ENCODE measurements at regions not wholly inside any gene's neighbourhood (a gene's known extent, or its start where the extent isn't known, plus 50 kb on each side); places are given as distances from the start of the nearest gene placed in this dataset.

GRCh38 chr4:3834663-3835521 is 68.7 kb downstream of the ADRA2C start:
- no peak for TF ChIP-seq CTCF (IDR thresholded peaks at IDR 0.05; ENCODE audit: low read depth, low read length)
- no peak for TF ChIP-seq EZH2phosphoT487 (IDR thresholded peaks at IDR 0.05; ENCODE audit: low read depth)
- H3K36me3 ChIP-seq (replicated peaks; ENCODE audit: low read depth, low read length), result no peaks in the 10 kb centered on the region
- H3K79me2 ChIP-seq (ENCODE audit: low read length), result no peaks in the 10 kb centered on the region
- no peaks in the 10 kb centered on the region for H3K9me3 ChIP-seq (ENCODE audit: insufficient read depth, low read length)
- H3K27ac ChIP-seq (ENCODE audit: low read length), result no peak overlapping the region
- no peaks in the 10 kb centered on the region for H4K20me1 ChIP-seq (ENCODE audit: insufficient read depth, low read length)
- H2AFZ ChIP-seq (ENCODE audit: low read depth, low read length), result no peak overlapping the region
- H3K9ac ChIP-seq (ENCODE audit: low read length), result no peak overlapping the region
- H3K4me2 ChIP-seq (ENCODE audit: low read length), result no peak overlapping the region
- no peaks in the 10 kb centered on the region for H3K27me3 ChIP-seq (ENCODE audit: low read depth, low read length)
- H3K4me1 ChIP-seq (ENCODE audit: low read length), result no peaks in the 10 kb centered on the region
- H3K4me3 ChIP-seq (ENCODE audit: low read length), result no peak overlapping the region

GRCh38 chr4:3835527-3836405 is 69.6 kb downstream of the ADRA2C start:
- Histone ChIP-seq H3K36me3 (replicated peaks; ENCODE audit: low read depth, low read length) (no peaks in the 10 kb centered on the region), H3K4me1 (ENCODE audit: low read length) (no peaks in the 10 kb centered on the region), H3K27ac (ENCODE audit: low read length) (no peak overlapping the region), H3K9me3 (ENCODE audit: insufficient read depth, low read length) (no peaks in the 10 kb centered on the region), H3K4me3 (ENCODE audit: low read length) (no peak overlapping the region), H2AFZ (ENCODE audit: low read depth, low read length) (no peak overlapping the region), H3K4me2 (ENCODE audit: low read length) (no peak overlapping the region), H3K79me2 (ENCODE audit: low read length) (no peaks in the 10 kb centered on the region), H3K9ac (ENCODE audit: low read length) (no peak overlapping the region), H4K20me1 (ENCODE audit: insufficient read depth, low read length) (no peaks in the 10 kb centered on the region), H3K27me3 (ENCODE audit: low read depth, low read length) (no peaks in the 10 kb centered on the region)
- TF ChIP-seq EZH2phosphoT487 (IDR thresholded peaks at IDR 0.05; ENCODE audit: low read depth), result no peak
- no peak for TF ChIP-seq CTCF (IDR thresholded peaks at IDR 0.05; ENCODE audit: low read depth, low read length)

- no peaks in the 10 kb centered on the region for H3K4me1 ChIP-seq (ENCODE audit: low read length)
- no peak overlapping the region for H3K27ac ChIP-seq (ENCODE audit: low read length)
- TF ChIP-seq CTCF (IDR thresholded peaks at IDR 0.05; ENCODE audit: low read depth, low read length), result no peak
- no peak for TF ChIP-seq EZH2phosphoT487 (IDR thresholded peaks at IDR 0.05; ENCODE audit: low read depth)
- H3K9ac ChIP-seq (ENCODE audit: low read length), result no peak overlapping the region
- no peaks in the 10 kb centered on the region for H3K9me3 ChIP-seq (ENCODE audit: insufficient read depth, low read length)
- H3K4me3 ChIP-seq (ENCODE audit: low read length), result no peak overlapping the region
- 0 out of 2 replicates have a peak, but pooled peaks cover 3% of the 10 kb centered on the region for H3K27me3 ChIP-seq (ENCODE audit: low read depth, low read length)
- no peak overlapping the region for H2AFZ ChIP-seq (ENCODE audit: low read depth, low read length)
- H4K20me1 ChIP-seq (ENCODE audit: insufficient read depth, low read length), result no peaks in the 10 kb centered on the region
- no peak overlapping the region for H3K4me2 ChIP-seq (ENCODE audit: low read length)
- H3K79me2 ChIP-seq (ENCODE audit: low read length), result no peaks in the 10 kb centered on the region
- H3K36me3 ChIP-seq (replicated peaks; ENCODE audit: low read depth, low read length), result no peaks in the 10 kb centered on the region
Observed at GRCh38 chr4:3836406-3836755, 70.2 kb downstream of the ADRA2C start.

Measured in OCI-LY3 (cell line).